Endothelial cell (in vitro differentiated cells): ENCODE measurements at regions not wholly inside any gene's neighbourhood (a gene's known extent, or its start where the extent isn't known, plus 50 kb on each side); places are given as distances from the start of the nearest gene placed in this dataset.

Experiments used
- DNase-seq: peaks from one replicate; pipeline ENCODE4 v3.0.0; 2021; ENCODE audit warnings: low spot score
- H3K27ac Mint-ChIP-seq: one replicate; pipeline ENCODE4 v1.8.0; 2021; ENCODE audit warnings: mixed read lengths, inconsistent platforms; ENCODE audit not compliant: unreplicated experiment
- H3K27me3 Mint-ChIP-seq: one replicate; pipeline ENCODE4 v1.8.0; 2021; ENCODE audit warnings: mild to moderate bottlenecking, moderate library complexity, mixed read lengths, inconsistent platforms; ENCODE audit not compliant: unreplicated experiment
- H3K36me3 Mint-ChIP-seq: one replicate; pipeline ENCODE4 v1.8.0; 2021; ENCODE audit warnings: mild to moderate bottlenecking, low read depth, mixed read lengths, inconsistent platforms; ENCODE audit not compliant: unreplicated experiment
- H3K4me1 Mint-ChIP-seq: one replicate; pipeline ENCODE4 v1.8.0; 2021; ENCODE audit warnings: mild to moderate bottlenecking, mixed read lengths, inconsistent platforms; ENCODE audit not compliant: unreplicated experiment
- H3K4me3 Mint-ChIP-seq: one replicate; pipeline ENCODE4 v1.8.0; 2021; ENCODE audit warnings: mild to moderate bottlenecking, mixed read lengths, inconsistent platforms; ENCODE audit not compliant: unreplicated experiment
- H3K9me3 Mint-ChIP-seq: one replicate; pipeline ENCODE4 v1.8.0; 2021; ENCODE audit warnings: mixed read lengths, inconsistent platforms; ENCODE audit not compliant: unreplicated experiment
- CTCF ChIP-seq: fragments of 200-600 bp; sonication (generic); IDR thresholded peaks from one replicate; pipeline ENCODE4 v1.5.0; 2021; ENCODE audit warnings: antibody characterized with exemption; ENCODE audit not compliant: unreplicated experiment

- no peaks in the 10 kb centered on the region for H3K4me1 Mint-ChIP-seq
- DNase-seq: no peak
- no peak for TF ChIP-seq CTCF
- H3K4me3 Mint-ChIP-seq: no peak overlapping the region
- no peak overlapping the region for H3K27ac Mint-ChIP-seq
- H3K27me3 Mint-ChIP-seq: no peaks in the 10 kb centered on the region
- H3K36me3 Mint-ChIP-seq: no peaks in the 10 kb centered on the region
- H3K9me3 Mint-ChIP-seq: no peaks in the 10 kb centered on the region
Observed at GRCh38 chr1:87560601-87561360, 232.1 kb downstream of the LMO4 start.

- H3K27me3 Mint-ChIP-seq: no peaks in the 10 kb centered on the region
- no peak overlapping the region for H3K4me3 Mint-ChIP-seq
- H3K9me3 Mint-ChIP-seq: no peaks in the 10 kb centered on the region
- H3K36me3 Mint-ChIP-seq: no peaks in the 10 kb centered on the region
- TF ChIP-seq CTCF: no peak
- H3K27ac Mint-ChIP-seq: no peak overlapping the region
- no peak for DNase-seq
- H3K4me1 Mint-ChIP-seq: no peaks in the 10 kb centered on the region
Observed at GRCh38 chr1:87563211-87563610, 234.5 kb downstream of the LMO4 start.

- H3K27me3 Mint-ChIP-seq: no peaks in the 10 kb centered on the region
- no peak for DNase-seq
- no peaks in the 10 kb centered on the region for H3K9me3 Mint-ChIP-seq
- no peaks in the 10 kb centered on the region for H3K36me3 Mint-ChIP-seq
- no peak for TF ChIP-seq CTCF
- H3K4me1 Mint-ChIP-seq: no peaks in the 10 kb centered on the region
- no peak overlapping the region for H3K27ac Mint-ChIP-seq
- no peak overlapping the region for H3K4me3 Mint-ChIP-seq
Observed at GRCh38 chr1:87565861-87566260, 237.2 kb downstream of the LMO4 start.

GRCh38 chr1:87568005-87568404 lies 239.3 kb downstream of the LMO4 start:
- no peaks in the 10 kb centered on the region for H3K36me3 Mint-ChIP-seq
- H3K27me3 Mint-ChIP-seq: no peaks in the 10 kb centered on the region
- no peak for DNase-seq
- H3K4me3 Mint-ChIP-seq: no peak overlapping the region
- H3K9me3 Mint-ChIP-seq: no peaks in the 10 kb centered on the region
- H3K4me1 Mint-ChIP-seq: no peaks in the 10 kb centered on the region
- TF ChIP-seq CTCF: no peak
- H3K27ac Mint-ChIP-seq: no peak overlapping the region

- Mint-ChIP-seq H3K9me3 (no peaks in the 10 kb centered on the region), H3K27me3 (no peaks in the 10 kb centered on the region), H3K36me3 (no peaks in the 10 kb centered on the region), H3K27ac (no peak overlapping the region), H3K4me3 (no peak overlapping the region), H3K4me1 (no peaks in the 10 kb centered on the region)
- no peak for DNase-seq
- no peak for TF ChIP-seq CTCF
Observed at GRCh38 chr1:87568911-87569310, 240.2 kb downstream of the LMO4 start.
